GM19239 (cell line): ENCODE measurements at regions not wholly inside any gene's neighbourhood (a gene's known extent, or its start where the extent isn't known, plus 50 kb on each side); places are given as distances from the start of the nearest gene placed in this dataset.

Experiments
- DNase-seq: peaks from one replicate; pipeline ENCODE4 v3.0.0; 2011; ENCODE audit warnings: low spot score; ENCODE audit not compliant: insufficient read length
- FAIRE-seq: peaks from 2 replicates; lab custom pipeline; 2011; peaks lifted over from hg19 to GRCh38; lab: Jason Lieb, UNC

DNA sequence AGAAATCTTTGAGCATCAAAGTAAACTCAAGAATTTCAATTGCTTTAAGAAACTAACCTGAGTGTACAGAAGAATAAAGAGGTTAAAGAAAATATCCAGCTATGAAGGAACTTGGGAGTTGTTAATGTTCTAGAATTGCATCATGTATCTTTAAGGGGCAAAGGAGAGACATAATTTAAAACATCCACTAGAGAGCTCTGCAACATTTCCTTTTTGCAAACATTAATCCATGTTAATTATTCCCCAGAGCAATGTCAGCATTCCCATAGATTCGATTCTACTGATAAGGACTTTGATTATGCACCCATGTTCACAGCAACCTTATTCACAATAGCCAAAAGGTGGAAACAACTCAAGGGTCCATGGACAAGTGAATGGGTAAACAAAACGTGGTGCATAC, 80.2 kb upstream of the SORBS2 start:
- no peak for FAIRE-seq

GRCh38 chr4:185893500-185893899, 81.5 kb upstream of the SORBS2 start:
- FAIRE-seq, result no peak

More for the DNA sequence above, 80.2 kb upstream of the SORBS2 start:
- no peak for DNase-seq

GRCh38 chr4:185894481-185894880, 82.5 kb upstream of the SORBS2 start:
- FAIRE-seq (no peak), DNase-seq (no peak)

More at GRCh38 chr4:185893500-185893899, 81.5 kb upstream of the SORBS2 start:
- no peak for DNase-seq

DNA sequence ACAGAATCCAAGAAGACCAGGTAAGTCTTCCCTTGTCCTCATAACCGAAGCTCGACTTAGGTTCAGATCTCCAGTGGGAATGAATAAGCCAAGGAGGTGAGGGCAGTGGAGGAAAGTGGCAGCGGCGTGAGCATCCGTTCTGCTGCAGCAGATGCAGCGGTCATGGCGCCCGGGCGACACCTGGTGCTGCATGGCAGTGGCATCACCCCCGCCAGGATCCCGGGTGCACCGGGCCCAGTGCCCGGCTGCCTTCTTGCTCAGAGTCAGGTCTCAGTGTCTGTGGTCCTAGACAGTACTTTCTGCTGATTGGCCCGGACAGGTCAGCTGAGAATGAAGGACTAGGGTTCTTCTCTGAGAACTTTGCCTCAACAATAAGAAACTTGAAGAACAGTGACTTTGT, 83.4 kb upstream of the SORBS2 start:
- FAIRE-seq, result no peak
- no peak for DNase-seq

DNA sequence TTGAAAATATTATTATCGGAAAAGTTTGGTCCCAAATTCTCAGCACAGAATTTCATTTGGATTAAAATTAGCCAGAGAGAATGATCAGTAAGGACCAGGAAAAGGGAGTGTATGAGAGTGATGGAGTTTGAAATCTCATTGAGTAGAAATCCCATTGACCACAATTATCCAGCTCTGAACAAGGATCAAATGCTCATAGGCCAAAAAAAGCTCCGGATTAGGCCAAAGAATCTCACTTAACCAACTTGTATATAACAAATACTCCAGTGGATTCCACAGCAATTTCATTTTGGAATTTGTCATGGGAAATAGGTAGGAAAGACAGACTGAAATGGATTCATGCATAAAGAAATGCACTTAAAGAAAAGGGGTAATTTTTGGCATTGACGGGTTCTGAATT, 83.9 kb upstream of the SORBS2 start:
- DNase-seq (no peak), FAIRE-seq (no peak)

GRCh38 chr4:185896817-185897488, 85.0 kb upstream of the SORBS2 start:
- FAIRE-seq, result no peak
- DNase-seq, result no peak

DNA sequence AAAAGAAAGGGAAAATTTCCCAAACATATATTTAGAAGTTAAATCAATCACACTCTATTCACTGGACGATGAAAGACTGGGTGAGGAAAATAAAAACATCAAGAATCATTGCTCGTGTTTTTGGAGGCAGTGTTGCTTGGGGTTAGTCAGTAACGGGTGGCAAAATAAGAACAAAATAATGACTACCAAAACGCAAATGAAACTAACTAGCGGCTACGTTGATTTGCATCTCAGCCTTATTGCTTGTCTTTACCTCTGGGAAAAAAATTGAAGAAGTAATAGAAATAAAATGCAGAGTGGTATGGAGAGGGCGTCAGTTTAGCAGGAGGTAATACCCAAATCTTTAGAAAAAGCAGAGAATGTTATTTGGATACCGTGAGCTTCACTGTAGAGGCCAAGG, 86.4 kb upstream of the SORBS2 start:
- FAIRE-seq (no peak), DNase-seq (no peak)

DNA sequence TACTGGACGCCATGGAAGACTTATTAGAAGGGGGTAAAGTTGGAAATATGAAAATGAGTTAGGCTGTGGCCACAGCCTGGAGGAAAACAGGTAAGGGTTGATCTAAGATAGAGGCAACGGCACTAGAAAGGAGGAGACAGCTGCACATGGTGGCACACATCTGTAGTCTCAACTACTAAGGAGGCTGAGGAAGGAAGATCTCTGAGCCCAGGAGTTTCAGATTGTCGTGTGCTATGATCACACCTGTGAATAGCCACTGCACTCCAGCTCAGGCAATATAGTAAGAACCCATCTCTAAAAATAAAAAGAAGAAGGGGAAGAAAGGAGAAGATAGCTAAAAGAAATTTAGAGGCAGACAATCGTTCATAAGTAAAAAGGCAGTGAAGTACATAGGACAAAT, 87.8 kb upstream of the SORBS2 start:
- DNase-seq (no peak), FAIRE-seq (no peak)

DNA sequence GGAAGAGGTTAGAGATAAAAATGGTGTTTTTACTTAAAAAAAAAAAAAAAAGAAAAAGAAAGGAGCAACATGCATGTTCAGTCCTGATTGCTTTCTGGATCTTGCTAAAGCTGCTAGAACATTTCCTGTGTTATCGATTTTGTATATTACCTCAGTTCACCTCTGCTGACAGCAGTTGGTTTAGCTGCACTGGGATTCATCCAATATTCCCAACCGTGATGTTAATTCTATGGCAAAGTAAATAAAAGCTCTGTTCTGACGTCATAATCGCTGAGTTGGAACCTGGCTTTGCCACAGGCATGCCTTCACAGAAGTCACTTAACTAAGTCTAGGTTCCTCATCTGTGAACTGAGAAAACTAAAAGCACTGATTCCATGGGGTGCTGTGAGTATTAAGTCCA, 90.7 kb upstream of the SORBS2 start:
- no peak for FAIRE-seq
- DNase-seq, result no peak

- DNase-seq (no peak), FAIRE-seq (no peak)
Observed at GRCh38 chr4:185903205-185903604, 91.2 kb upstream of the SORBS2 start.

DNA sequence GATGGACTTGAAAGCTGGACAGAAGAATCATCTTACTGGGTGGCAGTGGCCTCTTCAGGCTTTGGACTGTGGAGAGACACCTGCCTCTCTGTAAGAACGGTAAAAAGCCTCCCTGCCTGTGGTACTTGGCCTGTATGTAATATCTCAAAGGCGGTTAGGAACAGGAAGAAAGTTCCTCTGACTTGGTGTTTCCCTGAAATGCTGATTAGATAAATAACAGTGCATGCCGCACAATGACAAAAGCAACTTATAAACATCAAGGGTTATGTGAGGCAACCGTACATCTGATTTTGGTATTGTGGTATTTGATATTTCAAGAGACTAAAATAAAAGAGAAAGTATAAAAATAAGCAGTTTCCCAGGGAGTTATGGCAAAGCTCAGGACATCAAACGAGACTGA, 92.4 kb upstream of the SORBS2 start:
- no peak for FAIRE-seq
- DNase-seq, result no peak

- FAIRE-seq (no peak), DNase-seq (no peak)
Observed at GRCh38 chr4:185909972-185910371, 98.0 kb upstream of the SORBS2 start.

DNA sequence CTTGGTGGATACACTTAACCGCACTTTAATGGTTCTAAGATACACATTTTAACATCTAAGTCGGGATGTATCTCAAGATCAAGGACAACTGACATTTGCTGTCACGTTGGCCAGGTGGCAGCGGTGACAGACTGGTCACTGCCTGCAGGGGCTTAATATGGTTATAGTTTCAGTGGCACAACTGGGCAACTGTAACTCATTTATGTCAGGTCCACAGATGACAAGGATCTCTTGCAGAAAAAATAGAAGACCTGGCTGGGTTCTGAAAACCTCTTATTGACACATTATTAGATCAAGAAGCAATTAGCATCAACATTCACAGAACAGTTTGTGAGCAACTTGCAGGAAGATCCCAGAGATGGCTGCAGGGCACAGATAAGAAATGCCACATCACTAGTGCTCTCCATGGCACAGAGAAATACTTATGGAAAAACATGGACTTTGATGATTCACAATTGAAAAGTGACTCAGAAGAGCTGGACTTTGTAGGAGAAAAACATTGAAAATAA, 99.6 kb upstream of the SORBS2 start:
- DNase-seq, result no peak
- FAIRE-seq, result no peak

GRCh38 chr4:185912779-185913178, 100.8 kb upstream of the SORBS2 start:
- DNase-seq (no peak), FAIRE-seq (no peak)

- no peak for FAIRE-seq
- DNase-seq, result no peak
Observed at GRCh38 chr4:185914583-185915199, 102.7 kb upstream of the SORBS2 start.

- FAIRE-seq (no peak), DNase-seq (no peak)
Observed at GRCh38 chr4:185915271-185915670, 103.3 kb upstream of the SORBS2 start.

DNA sequence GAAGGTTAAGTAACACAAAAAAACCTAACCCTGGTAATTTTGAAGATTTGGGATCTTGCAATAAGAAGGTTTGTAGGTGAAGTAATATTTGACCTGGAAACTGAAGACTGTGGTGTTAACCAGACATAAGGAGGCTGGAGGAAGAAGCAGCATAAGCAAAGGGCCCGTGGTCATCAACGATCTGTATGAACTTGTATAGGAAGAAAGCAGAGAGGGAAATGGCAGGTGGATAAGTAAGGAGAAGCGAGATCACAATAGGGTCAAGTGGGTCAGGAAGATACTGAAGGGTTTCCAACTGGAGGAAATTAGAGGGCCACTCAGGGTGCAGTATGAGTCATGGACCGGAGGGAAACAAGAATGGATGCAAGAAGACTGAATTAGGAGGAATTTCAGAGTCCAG, 103.8 kb upstream of the SORBS2 start:
- DNase-seq, result no peak
- FAIRE-seq, result no peak

GRCh38 chr4:185916231-185916630, 104.2 kb upstream of the SORBS2 start:
- DNase-seq (no peak), FAIRE-seq (no peak)

DNA sequence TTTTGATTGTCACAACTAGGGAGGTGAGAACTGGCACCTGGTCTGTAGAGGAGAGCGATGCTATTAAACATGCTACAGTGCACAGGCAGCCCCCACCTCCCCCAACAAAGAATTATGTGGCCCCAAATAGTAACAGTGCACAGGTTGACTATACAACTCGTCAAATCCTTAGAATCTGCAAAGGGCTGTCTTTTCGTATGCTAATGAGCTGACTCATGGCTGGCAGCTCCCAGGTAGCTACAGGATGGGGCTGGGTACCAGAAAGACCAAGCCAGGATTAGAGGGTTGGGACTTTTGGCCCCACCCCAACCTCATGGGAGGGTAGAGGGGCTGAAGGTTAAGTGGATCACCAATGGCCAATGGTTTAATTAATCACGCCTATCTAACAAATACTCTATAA, 104.7 kb upstream of the SORBS2 start:
- FAIRE-seq (no peak), DNase-seq (no peak)

DNA sequence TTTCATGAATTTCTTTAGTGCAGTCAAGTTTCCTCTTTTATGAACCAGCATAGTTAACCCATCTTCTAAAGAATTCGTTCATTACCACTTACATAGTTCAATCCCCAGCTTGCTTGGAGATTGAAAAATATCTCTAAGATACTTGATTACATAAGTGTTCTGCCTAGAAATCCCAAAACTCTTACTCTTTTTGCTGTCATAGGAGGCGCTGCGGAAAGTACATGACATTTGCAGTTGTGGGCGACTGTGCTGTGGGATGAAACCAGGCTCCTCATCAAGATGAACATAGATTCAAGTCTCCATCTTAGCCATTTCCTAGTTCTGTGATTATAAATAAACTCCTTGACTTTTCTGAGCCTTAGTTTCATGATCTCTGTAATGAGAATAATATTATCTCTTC, 107.1 kb upstream of the SORBS2 start:
- DNase-seq, result no peak
- FAIRE-seq, result no peak

- DNase-seq (no peak), FAIRE-seq (no peak)
Observed at GRCh38 chr4:185920171-185920570, 108.2 kb upstream of the SORBS2 start.

- FAIRE-seq, result no peak
- no peak for DNase-seq
Observed at GRCh38 chr4:185920691-185921260, 108.8 kb upstream of the SORBS2 start.
